ENCODE measurements at regions not wholly inside any gene's neighbourhood (a gene's known extent, or its start where the extent isn't known, plus 50 kb on each side); places are given as distances from the start of the nearest gene placed in this dataset.
"Not testable (repeated sequence)": the region's sequence is repeated elsewhere in the genome, so short reads cannot be mapped to it uniquely, and the experiment has no call there.

DNA sequence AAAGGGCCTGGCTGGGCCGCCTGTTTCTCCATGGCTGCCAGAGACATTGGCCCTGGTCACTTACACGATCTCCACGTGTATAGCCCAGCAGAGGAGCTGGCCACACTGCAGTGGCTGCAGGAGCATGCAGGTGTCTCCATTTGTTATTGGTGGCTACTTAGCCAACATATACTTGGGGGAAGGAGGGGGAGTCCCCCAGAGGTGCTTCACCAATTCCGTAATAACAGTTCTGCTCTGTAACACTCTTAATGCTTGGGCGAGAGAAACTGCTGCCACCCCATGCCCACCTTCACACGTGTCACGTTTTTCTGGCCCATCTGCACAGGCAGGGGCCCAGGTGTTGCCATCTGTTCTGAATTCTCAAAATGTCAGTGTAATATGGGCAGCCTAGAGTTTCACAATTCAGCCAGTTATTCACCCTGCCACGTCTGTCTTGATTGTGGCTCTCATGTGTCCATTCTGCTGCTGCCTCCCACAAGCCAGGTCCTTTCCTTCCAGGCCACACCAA lies 353.5 kb downstream of the BCL2L11 start:
- DNase-seq (ENCODE audit: low read depth) = not testable (repeated sequence)

DNA sequence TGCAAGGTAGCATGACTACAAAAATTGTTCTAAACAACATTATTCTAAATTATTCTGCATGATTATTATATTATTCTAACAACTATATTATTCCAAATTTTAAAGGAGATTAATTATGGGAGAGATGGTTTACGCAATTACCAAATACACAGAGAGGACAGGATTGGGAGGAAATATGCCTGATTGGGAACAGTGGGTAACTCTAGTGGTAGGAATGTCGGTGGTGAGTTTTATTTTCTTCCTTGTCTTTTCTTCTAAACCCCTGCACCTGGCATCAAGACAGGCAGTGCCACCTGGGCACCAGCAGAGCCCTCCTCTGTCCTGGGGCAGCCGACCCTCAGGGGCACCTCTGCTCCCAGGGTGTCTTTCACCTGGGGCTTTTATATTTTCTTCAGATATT lies 357.6 kb downstream of the BCL2L11 start:
- DNase-seq (ENCODE audit: low read depth) = not testable (repeated sequence)

DNA sequence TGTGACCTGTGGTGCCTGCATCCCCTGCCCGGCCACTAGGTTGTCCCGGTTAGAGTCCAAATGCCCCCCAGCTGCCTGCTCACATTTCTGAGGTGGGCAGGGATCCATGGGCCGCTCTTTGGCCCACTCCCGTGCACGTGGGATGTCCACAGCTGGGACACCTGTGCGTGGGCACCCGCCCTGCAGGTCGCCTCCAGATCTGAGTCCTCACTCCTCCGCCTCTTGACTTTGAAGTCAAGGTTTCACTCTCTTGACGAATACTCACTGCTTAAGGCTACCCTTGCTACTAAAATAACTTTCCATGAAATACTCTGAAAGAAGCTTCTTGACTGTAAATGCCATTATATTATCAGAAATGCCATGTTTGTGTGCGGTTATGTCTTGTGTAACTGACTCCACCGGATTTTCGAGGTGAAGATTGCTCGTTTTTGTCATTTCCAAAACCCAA lies 358.2 kb downstream of the BCL2L11 start:
- not testable (repeated sequence) for DNase-seq (ENCODE audit: low read depth)

DNA sequence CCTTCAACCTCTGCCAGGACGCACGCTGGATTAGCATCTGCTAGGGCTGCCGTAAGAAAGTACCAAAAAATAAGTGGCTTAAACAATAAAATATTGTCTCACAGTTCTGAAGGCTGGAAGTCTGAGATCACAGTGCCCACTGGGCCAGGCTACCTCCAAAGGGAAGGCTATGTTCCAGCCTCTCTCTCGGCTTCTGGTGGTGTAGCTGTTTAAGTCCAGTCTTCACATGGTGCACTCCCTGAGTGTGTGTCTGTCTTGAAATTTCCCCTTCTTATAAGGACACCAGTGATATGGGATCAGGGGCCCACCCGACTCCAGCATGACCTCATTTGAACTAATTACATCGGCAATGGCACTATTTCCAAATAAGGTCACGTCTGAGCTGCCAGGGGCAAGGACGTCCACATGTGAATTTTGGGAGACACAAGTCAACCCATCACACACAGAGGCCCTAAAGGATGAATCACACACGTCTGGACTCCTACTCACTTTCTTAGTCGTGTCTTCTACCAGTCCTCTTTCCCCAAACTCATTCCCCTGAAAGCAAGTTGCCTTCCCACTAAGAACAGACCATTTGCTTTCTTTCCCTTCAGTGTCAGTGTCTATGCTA lies 359.4 kb downstream of the BCL2L11 start:
- DNase-seq (ENCODE audit: low read depth) = not testable (repeated sequence)

DNA sequence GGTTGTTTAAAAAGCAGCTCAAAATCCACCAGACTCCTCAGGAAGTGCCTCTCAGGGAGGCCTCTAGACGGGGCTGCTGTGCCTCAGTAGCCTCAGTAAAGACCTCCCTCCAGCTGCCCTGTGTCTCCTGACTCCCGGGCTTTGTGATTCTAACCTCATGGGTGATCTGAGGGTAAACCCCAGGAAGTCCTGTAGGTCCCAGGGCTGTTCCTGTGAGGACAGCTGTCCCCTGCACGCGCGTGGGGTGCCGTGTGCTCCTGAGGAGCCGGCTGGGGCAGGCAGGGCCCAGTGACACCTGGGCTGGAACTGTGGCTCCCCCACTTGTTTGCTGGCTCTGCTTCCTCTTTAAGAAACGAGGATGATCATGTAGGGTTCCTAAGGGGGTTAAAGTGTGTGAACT lies 359.9 kb downstream of the BCL2L11 start:
- DNase-seq (ENCODE audit: low read depth) = not testable (repeated sequence)

DNA sequence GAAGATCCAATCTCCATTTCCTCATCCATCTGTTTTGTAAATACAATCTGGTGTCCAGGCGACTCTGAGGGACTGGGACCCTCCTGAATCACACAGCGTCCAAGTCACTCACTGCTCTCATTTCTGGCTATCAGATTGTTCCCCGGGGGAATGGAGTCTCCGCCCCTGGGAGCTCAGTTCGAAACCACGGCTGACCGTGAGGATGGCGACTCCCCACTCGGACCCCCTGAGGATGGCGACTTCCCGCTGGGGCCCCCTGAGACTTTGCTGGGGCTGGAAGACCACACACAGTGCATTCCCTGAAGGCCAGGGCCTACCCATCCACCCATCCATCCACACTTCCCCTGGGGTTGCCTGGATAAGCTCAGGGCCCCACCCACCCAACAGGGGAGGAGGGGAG lies 360.5 kb downstream of the BCL2L11 start:
- DNase-seq (ENCODE audit: low read depth) = not testable (repeated sequence)

DNA sequence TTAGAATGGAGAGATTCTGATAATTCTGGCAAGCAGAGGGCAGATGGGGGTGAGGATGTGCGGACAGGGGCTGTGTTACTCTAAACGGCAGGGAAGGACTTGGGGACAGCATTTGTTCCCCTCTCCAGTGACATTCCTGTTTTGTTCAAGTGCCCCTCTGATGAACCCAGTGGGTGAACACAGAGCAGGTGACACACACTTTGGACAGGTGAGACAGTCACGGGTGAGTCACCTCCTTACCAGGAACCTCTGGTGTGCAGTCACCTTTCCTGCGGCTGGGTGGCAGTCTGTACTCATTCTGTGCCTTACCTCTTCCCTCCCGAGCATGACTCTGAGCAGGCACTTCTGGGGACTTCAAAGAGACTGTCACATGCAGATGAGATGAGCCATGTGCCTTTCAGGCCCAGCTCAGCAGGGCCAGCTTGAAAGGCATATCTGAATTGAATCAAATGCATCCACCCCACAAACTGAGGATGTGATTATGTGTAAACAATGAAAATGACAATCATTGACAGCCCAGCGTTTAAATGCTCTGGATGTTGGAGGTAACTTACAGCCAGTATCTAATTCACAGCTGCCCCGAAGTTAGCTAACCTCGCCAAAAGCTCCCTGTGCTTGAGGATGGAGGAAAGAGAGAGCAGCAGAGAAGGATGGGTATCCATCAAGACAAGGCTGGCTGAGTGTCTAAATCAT lies 362.4 kb downstream of the BCL2L11 start:
- DNase-seq (ENCODE audit: low read depth) = not testable (repeated sequence)

DNA sequence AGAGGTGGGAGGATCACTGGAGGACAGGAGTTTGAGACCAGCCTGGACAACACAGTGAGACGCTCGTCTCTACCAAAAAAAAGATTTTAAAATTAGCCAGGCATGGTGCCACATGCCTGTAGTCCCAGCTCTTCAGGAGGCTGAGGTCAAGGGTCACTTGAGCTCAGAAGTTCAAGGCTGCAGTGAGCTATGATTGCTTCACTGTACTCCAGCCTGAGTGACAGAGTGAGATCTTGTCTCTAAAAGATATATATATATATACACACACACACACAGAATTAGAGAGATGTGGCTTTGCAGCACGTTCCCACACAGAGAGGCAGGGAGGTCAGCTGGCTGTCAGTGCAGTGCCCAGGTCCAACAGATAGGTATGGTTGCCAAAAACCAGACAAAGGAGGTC lies 363.4 kb downstream of the BCL2L11 start:
- not testable (repeated sequence) for DNase-seq (ENCODE audit: low read depth)

DNA sequence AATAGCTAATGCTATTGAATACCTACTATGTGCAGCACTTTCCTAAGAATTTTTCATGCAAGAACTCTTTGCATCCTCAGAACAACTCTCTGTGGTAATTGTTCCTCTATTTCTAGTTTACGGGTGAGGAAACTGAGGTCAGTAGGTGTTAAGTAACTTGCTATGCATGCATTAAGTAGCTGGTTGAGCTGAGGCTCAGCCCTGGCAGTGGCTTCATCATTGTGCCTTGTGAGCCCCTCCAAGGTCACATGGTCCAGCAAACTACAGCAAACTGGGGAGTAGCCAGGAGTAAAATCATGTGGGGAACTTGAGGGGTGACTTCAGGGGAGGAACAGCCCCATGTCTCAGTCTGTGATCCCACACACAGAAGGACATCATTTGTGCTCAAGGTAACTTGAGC lies 365.2 kb downstream of the BCL2L11 start:
- not testable (repeated sequence) for DNase-seq (ENCODE audit: low read depth)

DNA sequence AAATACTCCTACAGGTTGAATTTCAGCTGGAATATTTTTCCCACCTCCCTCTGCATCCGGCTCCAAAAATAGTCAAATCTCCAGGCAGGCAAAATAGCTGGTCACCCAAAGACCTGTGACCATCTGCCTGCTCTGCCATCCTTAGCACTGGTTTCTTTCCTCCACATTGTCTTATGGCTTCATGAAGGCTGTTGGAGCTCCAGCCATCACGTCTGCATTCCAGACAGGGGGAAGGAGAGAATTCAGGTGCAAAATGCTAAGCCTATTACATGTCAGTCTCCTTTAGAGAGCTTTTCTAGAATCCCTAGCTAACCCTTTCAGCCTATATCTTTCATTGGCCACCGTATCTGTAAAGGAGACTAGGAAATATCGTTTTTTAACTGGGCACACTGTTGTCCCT lies 367.7 kb downstream of the BCL2L11 start:
- DNase-seq (ENCODE audit: low read depth) = not testable (repeated sequence)

DNA sequence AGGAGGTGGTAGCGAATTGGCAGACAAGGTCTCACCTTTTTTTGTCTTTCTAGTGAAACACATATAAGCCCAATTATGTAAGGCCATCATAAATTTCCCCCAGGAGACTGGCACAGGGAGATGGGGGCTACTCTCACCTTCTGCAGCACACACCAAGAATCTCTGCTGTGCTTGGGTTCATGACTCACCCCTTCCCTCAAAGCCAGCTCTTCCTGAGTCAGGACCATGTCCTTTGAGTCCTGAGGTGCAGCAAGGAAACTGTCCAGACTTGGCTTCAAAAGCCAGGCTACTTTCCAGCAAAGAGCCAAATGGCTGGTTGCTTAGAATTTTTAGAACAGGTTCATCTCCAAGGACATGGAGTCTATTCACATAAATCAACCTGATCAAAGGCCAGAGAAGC lies 368.7 kb downstream of the BCL2L11 start:
- DNase-seq (ENCODE audit: low read depth) = not testable (repeated sequence)

DNA sequence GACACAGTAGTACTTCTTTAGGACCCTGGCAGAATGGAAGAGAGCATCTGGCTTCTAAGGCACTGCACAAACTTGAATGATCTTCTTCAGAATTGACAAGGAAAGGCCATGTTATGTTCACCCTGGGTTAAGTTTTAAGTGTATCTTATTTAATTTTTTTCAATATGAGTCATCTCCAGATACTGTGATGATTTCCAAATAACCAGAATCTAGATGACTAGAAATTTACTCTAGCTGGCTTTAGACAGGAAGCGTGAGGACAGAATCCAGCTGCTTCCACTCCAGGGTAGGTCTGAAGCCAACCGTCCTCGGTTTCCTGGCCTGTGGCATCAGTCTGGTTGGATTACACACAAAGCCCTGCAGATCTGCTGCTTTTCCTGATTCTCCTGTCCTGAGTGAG lies 370.5 kb downstream of the BCL2L11 start:
- not testable (repeated sequence) for DNase-seq (ENCODE audit: low read depth)

DNA sequence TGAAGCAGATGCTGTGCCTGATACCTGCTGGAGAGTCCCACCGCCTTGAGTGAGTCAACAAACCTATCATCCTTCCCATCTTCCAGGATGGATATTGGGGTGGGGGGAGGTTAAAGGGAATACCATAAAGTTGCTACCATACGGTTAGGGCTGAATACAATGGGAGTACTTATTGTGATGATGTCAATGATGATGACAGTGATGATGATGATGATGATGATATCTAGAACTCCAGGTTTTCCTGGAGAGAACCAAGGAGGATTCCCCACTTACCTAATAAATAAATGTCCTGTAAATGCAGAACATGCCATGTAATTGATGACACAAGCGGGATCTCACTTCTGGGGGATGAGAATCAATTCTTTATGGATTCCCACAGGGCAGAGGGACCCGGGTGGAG lies 370.9 kb downstream of the BCL2L11 start:
- not testable (repeated sequence) for DNase-seq (ENCODE audit: low read depth)

DNA sequence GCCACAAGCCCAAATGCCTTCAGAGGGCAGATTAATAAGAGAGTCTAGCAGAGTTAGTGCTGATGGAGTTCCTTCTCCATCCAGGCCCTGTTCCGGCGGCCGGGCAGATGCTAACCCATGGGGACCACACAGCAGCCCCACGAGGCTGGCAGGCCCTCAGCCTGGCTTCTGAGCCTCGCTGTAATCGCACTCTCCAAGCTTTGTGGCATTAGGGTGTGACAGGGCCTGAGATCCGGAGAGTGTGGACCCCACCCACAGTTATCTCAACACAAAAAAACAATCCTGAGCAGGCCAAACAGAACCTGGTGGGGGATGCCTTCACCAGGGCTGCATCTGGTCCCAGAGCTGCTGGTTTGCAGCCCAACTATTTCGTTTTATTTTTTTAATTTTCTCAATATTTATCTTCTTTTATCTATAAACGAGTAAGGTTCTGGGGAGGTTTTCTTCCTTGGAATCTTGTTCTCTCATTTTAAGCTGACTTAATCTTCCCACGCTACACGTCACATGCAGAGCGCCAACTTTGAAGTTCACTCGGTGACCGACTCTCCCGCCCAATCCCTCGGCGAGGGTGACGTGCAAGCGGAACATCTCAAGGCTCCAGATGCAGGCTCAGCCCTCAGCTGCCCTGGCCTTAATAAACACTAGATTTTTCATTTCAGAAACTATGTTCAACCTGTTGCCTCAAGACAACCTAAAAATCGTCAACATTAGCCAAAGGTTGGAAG lies 372.4 kb downstream of the BCL2L11 start:
- DNase-seq (ENCODE audit: low read depth) = not testable (repeated sequence)

DNA sequence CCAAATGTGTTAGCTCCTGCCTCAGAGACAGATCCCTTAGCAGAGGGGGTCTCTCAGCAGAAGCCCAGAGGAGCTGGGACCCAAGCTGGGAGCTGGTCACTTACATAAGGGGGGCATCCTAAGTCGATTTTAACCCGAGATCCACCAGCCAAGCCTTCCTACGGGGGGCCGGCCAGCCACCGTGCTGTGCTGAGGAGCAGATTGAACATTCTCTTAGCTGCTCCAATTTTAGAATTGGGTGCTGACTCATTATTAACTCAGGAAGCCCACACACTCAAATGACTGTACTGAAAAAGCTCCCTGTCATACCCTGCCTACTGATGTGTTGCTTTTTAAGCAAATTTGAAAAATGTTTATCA lies 373.0 kb downstream of the BCL2L11 start:
- DNase-seq (ENCODE audit: low read depth) = not testable (repeated sequence)

DNA sequence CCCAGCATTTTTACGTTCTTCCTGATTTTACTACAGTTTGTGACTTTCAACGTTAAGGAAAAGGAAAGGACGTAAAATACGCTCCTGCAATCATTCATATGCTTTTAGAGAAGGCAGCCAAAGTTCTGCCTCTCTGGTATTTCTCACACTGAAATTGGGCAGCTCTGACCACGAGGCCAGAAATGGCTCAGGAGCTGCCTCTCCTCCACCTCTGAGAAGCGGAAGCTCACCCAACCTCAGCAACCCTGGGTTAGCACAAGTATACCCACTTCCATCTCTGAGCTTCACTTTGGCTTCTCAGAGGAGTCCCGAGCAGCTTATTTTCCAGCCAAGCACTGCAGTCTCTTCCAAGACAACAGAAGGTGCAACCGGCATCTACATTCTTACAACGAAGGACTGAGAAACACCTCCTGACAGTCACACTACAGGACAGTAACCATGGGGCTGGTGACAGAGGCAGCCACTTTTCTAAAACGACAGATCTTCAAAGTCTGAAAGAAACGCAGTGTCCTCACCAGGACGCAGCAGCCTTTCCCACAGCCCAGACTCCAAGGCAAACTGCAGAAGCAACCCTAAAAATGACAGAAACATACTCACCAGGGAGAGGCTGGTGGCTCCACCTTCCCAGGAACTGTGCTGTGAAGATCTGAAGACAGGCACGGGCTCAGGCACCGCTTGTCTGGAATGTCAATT lies 373.7 kb downstream of the BCL2L11 start:
- DNase-seq (ENCODE audit: low read depth) = not testable (repeated sequence)

DNA sequence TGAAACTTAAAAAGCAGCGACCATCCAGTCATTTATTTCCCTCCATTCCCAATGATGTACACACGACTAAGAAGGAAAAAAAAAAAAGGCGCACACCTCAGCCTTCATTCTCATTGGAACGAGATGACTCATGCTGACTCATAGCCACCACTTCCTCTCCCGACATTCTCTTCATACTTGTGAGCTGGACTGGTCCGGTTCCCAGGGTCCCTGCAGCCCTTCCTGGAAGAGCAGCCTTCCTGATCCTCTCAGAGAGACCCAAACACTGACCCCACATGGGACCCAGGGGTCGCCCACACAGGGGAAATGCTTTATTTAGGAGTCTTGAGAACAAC lies 374.2 kb downstream of the BCL2L11 start:
- DNase-seq (ENCODE audit: low read depth) = not testable (repeated sequence)

DNA sequence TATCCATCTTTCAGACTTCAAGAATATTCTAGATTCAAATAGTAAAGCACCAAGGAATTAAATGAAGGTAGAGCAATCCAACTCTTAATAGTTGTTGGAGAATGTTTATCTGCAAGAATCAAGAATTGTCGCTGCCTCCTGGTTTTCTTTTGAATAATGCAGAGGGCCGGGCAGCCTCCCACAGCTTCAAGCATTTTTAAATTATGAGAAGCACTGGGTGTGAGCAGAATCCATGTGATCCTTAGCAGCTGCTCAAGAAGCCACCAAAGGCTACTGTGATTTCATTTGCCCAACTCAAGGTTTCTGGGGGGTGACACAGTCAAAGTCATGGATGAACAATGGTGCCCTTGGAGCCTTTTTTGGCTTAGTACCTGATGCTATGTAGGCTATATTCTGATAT lies 374.9 kb downstream of the BCL2L11 start:
- not testable (repeated sequence) for DNase-seq (ENCODE audit: low read depth)

DNA sequence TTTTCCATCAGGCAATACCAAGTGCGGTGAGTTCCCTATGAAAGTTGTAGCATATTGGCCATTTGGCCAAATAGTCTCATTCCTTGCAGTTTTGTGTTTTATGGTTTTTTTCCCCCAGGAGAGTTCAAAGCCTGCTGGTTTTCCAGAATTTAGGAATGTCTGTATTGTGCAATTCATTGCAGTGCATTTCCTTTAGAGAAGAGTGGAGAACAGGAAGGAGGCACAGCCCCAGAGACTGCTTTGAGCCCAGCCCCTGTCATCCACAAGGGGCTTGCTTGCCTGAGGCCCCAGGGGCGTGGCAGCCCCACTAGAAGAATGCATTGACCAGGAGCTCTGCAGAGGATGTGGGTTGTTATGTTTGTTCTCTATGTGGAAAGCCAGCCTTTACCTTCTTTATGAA lies 375.5 kb downstream of the BCL2L11 start:
- not testable (repeated sequence) for DNase-seq (ENCODE audit: low read depth)

DNA sequence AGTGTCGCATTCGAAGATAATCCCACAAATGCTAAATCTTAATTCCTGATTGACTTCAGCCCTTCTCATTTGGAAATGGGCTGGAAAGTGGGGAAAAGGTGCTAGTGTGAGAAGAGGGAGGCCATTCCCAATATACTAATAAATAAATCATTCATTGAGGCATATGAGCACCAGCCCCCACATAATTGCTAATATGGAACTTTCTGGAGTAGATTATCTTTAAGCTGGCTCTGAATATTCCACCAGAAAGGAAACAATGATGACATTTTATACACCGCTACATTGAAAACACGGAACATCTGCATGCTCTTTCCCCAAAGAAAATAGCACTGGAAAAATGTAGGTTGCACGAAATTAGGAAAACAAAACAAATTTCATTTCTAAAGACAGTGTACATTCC lies 376.1 kb downstream of the BCL2L11 start:
- not testable (repeated sequence) for DNase-seq (ENCODE audit: low read depth)

DNA sequence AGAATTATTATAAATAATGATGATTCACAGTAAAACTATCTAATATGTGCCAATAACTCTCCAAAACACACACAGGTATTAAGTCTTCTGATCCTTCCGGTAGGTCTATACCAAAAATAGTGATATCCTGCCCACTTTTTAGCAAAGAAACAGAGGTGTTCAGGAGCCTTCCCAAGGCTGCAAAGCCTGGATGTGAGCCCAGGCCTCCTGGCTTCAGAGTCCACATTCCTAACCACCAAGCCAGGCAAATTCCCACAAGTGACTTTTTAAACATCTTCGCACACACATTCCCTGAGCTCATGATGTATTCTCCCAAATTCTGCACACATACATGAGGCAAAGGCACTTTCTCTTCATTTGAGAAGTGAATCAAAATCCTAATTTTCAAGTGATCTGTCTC lies 376.6 kb downstream of the BCL2L11 start:
- DNase-seq (ENCODE audit: low read depth) = not testable (repeated sequence)

DNA sequence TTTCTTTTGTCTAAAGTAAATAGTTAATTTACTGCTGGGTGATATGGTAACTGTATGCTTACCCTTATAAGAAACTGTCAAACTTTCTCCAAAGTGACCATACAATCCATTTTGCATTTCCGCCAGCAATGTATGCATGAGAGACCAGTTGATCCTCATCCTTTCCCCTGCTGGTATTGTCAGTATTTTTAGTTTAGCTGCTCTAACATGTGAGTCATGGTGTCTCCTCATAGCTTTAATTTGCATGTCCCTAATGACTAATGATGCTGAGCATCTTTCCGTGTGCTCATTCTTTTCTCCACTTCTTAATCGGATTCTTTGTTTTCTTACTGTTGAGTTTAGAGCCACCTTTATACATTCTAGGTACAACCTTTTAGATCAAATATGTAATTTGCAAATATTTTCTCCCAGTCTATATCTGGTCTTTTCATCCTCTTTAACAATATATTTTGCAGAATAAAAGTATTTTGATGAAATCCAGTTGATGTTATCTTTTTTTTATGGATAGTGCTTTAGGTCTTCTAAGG lies 379.9 kb downstream of the BCL2L11 start:
- DNase-seq (ENCODE audit: low read depth) = not testable (repeated sequence)
